GM21723 (cell line): ENCODE measurements at regions not wholly inside any gene's neighbourhood (a gene's known extent, or its start where the extent isn't known, plus 50 kb on each side); places are given as distances from the start of the nearest gene placed in this dataset.
A peak's percentile ranks its signal among the peaks of the same experiment; 100 is the strongest.
"Not testable (repeated sequence)": the region's sequence is repeated elsewhere in the genome, so short reads cannot be mapped to it uniquely, and the experiment has no call there.

Source experiments
- ATAC-seq: cut with Tn5 transposase; IDR thresholded peaks from one replicate; pipeline ENCODE4 v1.9.1; 2021; ENCODE audit warnings: mild to moderate bottlenecking, moderate library complexity; ENCODE audit not compliant: unreplicated experiment

- ATAC-seq: no peak
Measured at GRCh38 chr4:85018983-85019382, 52.5 kb upstream of the WDFY3 start.

- no peak for ATAC-seq
Measured at GRCh38 chr4:85019411-85019810, 52.9 kb upstream of the WDFY3 start.

- no peak for ATAC-seq
Measured at GRCh38 chr4:85024671-85025070, 58.2 kb upstream of the WDFY3 start.

- ATAC-seq: no peak
Measured at GRCh38 chr4:85028910-85029309, 62.4 kb upstream of the WDFY3 start.

GRCh38 chr4:85029453-85029852 is 63.0 kb upstream of the WDFY3 start:
- no peak for ATAC-seq

- no peak for ATAC-seq
Measured at GRCh38 chr4:85030156-85030555, 63.7 kb upstream of the WDFY3 start.

- not testable (repeated sequence) for ATAC-seq
Measured at GRCh38 chr4:85033838-85034237, 67.3 kb upstream of the WDFY3 start.

- no peak for ATAC-seq
Measured at GRCh38 chr4:85039526-85039925, 73.0 kb upstream of the WDFY3 start.

- ATAC-seq: not testable (repeated sequence)
Measured at GRCh38 chr4:85043812-85044496, 77.5 kb upstream of the WDFY3 start.

GRCh38 chr4:85050736-85051135 is 84.2 kb upstream of the WDFY3 start:
- ATAC-seq: no peak

GRCh38 chr4:85051526-85051925 is 85.0 kb upstream of the WDFY3 start:
- ATAC-seq: no peak

- not testable (repeated sequence) for ATAC-seq
Measured at GRCh38 chr4:85054925-85055324, 88.4 kb upstream of the WDFY3 start.

GRCh38 chr4:85058551-85058950 is 92.1 kb upstream of the WDFY3 start:
- no peak for ATAC-seq

- no peak for ATAC-seq
Measured at GRCh38 chr4:85061974-85062373, 95.5 kb upstream of the WDFY3 start.

GRCh38 chr4:85062466-85062865 is 96.0 kb upstream of the WDFY3 start:
- no peak for ATAC-seq

- ATAC-seq: no peak
Measured at GRCh38 chr4:85067342-85067741, 100.9 kb upstream of the WDFY3 start.

GRCh38 chr4:85078016-85078415 is 111.5 kb upstream of the WDFY3 start:
- ATAC-seq: no peak

- no peak for ATAC-seq
Measured at GRCh38 chr4:85081196-85081595, 114.7 kb upstream of the WDFY3 start.

- ATAC-seq: peak; percentile 93
Measured at GRCh38 chr4:85084371-85085094, 118.0 kb upstream of the WDFY3 start.

- no peak for ATAC-seq
Measured at GRCh38 chr4:85086721-85087120, 120.2 kb upstream of the WDFY3 start.

GRCh38 chr4:85092536-85092935 is 126.0 kb upstream of the WDFY3 start:
- no peak for ATAC-seq

GRCh38 chr4:85092943-85093342 is 126.5 kb upstream of the WDFY3 start:
- ATAC-seq: no peak

- no peak for ATAC-seq
Measured at GRCh38 chr4:85094735-85095134, 128.2 kb upstream of the WDFY3 start.
